CD1c-positive myeloid dendritic cell (primary cell): ENCODE measurements at regions not wholly inside any gene's neighbourhood (a gene's known extent, or its start where the extent isn't known, plus 50 kb on each side); places are given as distances from the start of the nearest gene placed in this dataset.

ENCODE experiments used
- DNase-seq: peaks from one replicate; pipeline ENCODE4 v3.0.0-alpha.2; 2016; ENCODE audit errors: extremely low spot score

GRCh38 chr3:72143966-72144717, 359.2 kb upstream of the PROK2 start:
- DNase-seq, result no peak

GRCh38 chr3:72143322-72143721, 358.4 kb upstream of the PROK2 start:
- DNase-seq, result peak; percentile 15

GRCh38 chr3:72142028-72142427, 357.1 kb upstream of the PROK2 start:
- no peak for DNase-seq

- peak; percentile 19 for DNase-seq
Measured at GRCh38 chr3:72141264-72141663, 356.3 kb upstream of the PROK2 start.

GRCh38 chr3:72139316-72139715, 354.4 kb upstream of the PROK2 start:
- no peak for DNase-seq

GRCh38 chr3:72137865-72138861, 353.2 kb upstream of the PROK2 start:
- peak; percentile 9 for DNase-seq

- DNase-seq, result no peak
Measured at GRCh38 chr3:72135636-72136035, 350.7 kb upstream of the PROK2 start.

GRCh38 chr3:72134989-72135451, 350.1 kb upstream of the PROK2 start:
- peak; percentile 37 for DNase-seq

GRCh38 chr3:72133329-72134011, 348.5 kb upstream of the PROK2 start:
- DNase-seq, result no peak

GRCh38 chr3:72131899-72132298, 347.0 kb upstream of the PROK2 start:
- DNase-seq, result no peak

- no peak for DNase-seq
Measured at GRCh38 chr3:72130565-72130964, 345.6 kb upstream of the PROK2 start.

GRCh38 chr3:72129501-72130094, 344.6 kb upstream of the PROK2 start:
- no peak for DNase-seq

- no peak for DNase-seq
Measured at GRCh38 chr3:72128921-72129320, 344.0 kb upstream of the PROK2 start.

GRCh38 chr3:72127844-72128243, 342.9 kb upstream of the PROK2 start:
- peak; percentile 90 for DNase-seq

- no peak for DNase-seq
Measured at GRCh38 chr3:72127224-72127612, 342.3 kb upstream of the PROK2 start.

GRCh38 chr3:72126441-72127223, 341.7 kb upstream of the PROK2 start:
- DNase-seq, result peak; percentile 47

- DNase-seq, result peak; percentile 20
Measured at GRCh38 chr3:72123908-72124441, 339.0 kb upstream of the PROK2 start.

GRCh38 chr3:72120806-72121778, 336.1 kb upstream of the PROK2 start:
- DNase-seq, result peak; percentile 56

GRCh38 chr3:72120039-72120438, 335.1 kb upstream of the PROK2 start:
- DNase-seq, result no peak
